Thyroid gland (tissue), 4 donors: ENCODE measurements at regions not wholly inside any gene's neighbourhood (a gene's known extent, or its start where the extent isn't known, plus 50 kb on each side); places are given as distances from the start of the nearest gene placed in this dataset.
"Not testable (repeated sequence)": the region's sequence is repeated elsewhere in the genome, so short reads cannot be mapped to it uniquely, and the experiment has no call there.

ENCODE experiments used
- DNase-seq, 2 donors: peaks; one replicate each; pipeline ENCODE4 v3.0.0-alpha.2; 2019
- H3K27ac ChIP-seq, 3 donors: fragments of 200-600 bp; sonication (generic); 1 replicate in 2 of 3; 2 replicates in 1 of 3; pipeline ENCODE4 v1.5.1; 2016 to 2019; ENCODE audit warnings: mild to moderate bottlenecking in 1 of 3, moderate library complexity in 1 of 3
- H3K27me3 ChIP-seq: fragments of 200-600 bp; sonication (generic); one replicate; pipeline ENCODE4 v1.5.1; 2019
- H3K36me3 ChIP-seq, 2 donors: fragments of 200-600 bp; sonication (generic); one replicate each; pipeline ENCODE4 v1.5.1; 2016 to 2019
- H3K4me1 ChIP-seq, 2 donors: fragments of 200-600 bp; sonication (generic); one replicate each; pipeline ENCODE4 v1.5.1; 2017 to 2019
- H3K4me3 ChIP-seq, 3 donors: fragments of 200-600 bp; sonication (generic); replicated peaks in 1 of 3; 1 replicate in 2 of 3; 2 replicates in 1 of 3; pipeline ENCODE4 v1.5.1; 2016; ENCODE audit warnings: mild to moderate bottlenecking in 1 of 3
- H3K9me3 ChIP-seq: fragments of 200-600 bp; sonication (generic); one replicate; pipeline ENCODE4 v1.5.1; 2017
- POLR2A ChIP-seq, 2 donors: fragments of 450-650 bp; IDR thresholded peaks; one replicate each; pipeline ENCODE4 v1.6.1; 2017; ENCODE audit warnings: antibody characterized with exemption in 2 of 2, mild to moderate bottlenecking in 2 of 2, moderate library complexity in 1 of 2
- WGBS, 2 donors: methylation state at CpG; one replicate each; pipeline ENCODE4 v1.1.5; 2017; 5-methylcytosine and 5-hydroxymethylcytosine counted together
- intact Hi-C: fragments of 100-400 bp; cut with DNase I; formaldehyde crosslinking; loops from one replicate; pipeline ENCODE4 v1.15.1; 2023
- TF ChIP-seq, protein P1 (sequence below), 6 experiments: fragments of 200-600 bp in 3 of 6; fragments of 450-650 bp in 3 of 6; sonication (generic) in 3 of 6; IDR thresholded peaks; one replicate each; pipeline ENCODE4 v1.5.1; 2016 to 2019; ENCODE audit warnings: antibody characterized with exemption in 6 of 6, mild to moderate bottlenecking in 2 of 6, inconsistent platforms in 1 of 6, moderate library complexity in 1 of 6

DNA sequence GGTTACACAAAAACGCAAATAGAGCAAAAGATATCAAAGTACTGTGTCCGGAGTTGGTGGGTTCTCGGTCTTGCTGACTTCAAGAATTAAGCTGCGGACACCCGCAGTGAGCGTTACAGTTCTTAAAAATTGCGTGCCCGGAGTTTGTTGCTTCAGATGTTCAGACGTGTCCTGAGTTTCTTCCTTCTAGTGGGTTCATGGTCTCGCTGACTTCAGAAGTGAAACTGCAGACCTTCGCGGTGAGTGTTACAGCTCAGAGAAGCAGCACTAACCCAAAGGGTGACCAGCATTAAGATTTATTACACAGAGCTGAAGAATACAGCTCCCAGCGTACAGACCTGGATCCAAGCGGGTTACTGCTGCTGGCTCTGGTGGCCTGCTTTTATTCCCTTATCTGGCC lies 125.7 kb upstream of the TWIST2 start:
- H3K27me3 ChIP-seq = no peaks in the 10 kb centered on the region
- H3K4me3 ChIP-seq = no peak overlapping the region
- no peak for DNase-seq
- no peaks in the 10 kb centered on the region for H3K36me3 ChIP-seq
- intact Hi-C loops = no loop called here
- WGBS, 2 donors = 91 to 95% methylated on average over 14 of the region's 14 CpGs
- H3K27ac ChIP-seq = no peak overlapping the region
- no peaks in the 10 kb centered on the region for H3K9me3 ChIP-seq
- H3K4me1 ChIP-seq = no peaks in the 10 kb centered on the region
- no peak for TF ChIP-seq POLR2A (IDR thresholded peaks at IDR 0.05)
- TF ChIP-seq, protein P1, sequence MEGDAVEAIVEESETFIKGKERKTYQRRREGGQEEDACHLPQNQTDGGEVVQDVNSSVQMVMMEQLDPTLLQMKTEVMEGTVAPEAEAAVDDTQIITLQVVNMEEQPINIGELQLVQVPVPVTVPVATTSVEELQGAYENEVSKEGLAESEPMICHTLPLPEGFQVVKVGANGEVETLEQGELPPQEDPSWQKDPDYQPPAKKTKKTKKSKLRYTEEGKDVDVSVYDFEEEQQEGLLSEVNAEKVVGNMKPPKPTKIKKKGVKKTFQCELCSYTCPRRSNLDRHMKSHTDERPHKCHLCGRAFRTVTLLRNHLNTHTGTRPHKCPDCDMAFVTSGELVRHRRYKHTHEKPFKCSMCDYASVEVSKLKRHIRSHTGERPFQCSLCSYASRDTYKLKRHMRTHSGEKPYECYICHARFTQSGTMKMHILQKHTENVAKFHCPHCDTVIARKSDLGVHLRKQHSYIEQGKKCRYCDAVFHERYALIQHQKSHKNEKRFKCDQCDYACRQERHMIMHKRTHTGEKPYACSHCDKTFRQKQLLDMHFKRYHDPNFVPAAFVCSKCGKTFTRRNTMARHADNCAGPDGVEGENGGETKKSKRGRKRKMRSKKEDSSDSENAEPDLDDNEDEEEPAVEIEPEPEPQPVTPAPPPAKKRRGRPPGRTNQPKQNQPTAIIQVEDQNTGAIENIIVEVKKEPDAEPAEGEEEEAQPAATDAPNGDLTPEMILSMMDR (IDR thresholded peaks at IDR 0.05) = no peak

DNA sequence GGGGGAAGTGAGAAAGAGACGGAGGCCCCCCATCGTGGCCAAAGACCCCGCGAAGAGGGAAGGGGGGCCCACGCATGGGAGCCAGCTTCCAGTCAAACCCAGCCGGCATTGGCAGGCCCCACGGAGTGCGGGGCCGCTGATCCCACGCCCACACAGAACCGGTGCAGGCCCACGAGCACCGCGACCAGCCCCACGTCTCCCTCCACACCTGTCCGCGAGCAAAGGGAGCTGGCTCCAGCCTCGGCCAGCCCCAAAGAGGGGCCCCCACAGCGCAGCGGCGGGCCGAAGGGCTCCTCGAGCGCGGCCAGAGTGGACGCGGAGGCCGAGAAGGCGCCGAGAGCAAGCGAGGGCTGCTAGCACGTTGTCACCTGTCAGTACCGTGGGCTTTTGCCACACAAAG lies 125.0 kb upstream of the TWIST2 start:
- H3K27me3 ChIP-seq = no peaks in the 10 kb centered on the region
- H3K36me3 ChIP-seq = no peaks in the 10 kb centered on the region
- intact Hi-C loops = no loop called here
- TF ChIP-seq POLR2A (IDR thresholded peaks at IDR 0.05) = no peak
- TF ChIP-seq, protein P1 (IDR thresholded peaks at IDR 0.05) = no peak
- H3K27ac ChIP-seq = no peak overlapping the region
- 97 to 99% methylated on average over 26 to 31 of the region's 33 CpGs for WGBS, 2 donors
- H3K4me3 ChIP-seq = no peak overlapping the region
- DNase-seq = no peak
- no peaks in the 10 kb centered on the region for H3K4me1 ChIP-seq
- no peaks in the 10 kb centered on the region for H3K9me3 ChIP-seq

DNA sequence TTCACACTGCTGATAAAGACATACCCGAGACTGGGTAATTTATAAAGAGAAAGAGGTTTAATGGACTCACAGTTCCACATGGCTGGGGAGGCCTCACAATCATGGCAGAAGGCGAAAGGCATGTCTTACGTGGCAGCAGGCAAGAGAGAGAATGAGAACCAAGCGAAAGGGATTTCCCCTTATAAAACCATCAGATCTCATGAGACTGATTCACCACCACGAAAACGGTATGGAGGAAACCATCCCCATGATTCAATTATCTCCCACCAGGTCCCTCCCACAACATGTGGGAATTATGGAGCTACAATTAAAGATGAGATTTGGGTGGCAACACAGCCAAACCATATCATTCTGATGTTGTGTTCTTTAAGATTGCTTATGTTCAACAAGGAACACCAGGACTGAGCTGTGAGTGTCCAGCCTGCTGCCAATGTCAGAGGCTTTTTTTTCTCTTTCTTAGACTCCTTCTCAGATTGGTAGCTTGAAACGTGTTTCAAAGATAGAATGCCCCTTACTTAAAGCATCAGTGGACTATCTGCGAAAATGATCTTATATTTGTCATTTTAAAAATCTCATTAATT lies 124.1 kb upstream of the TWIST2 start:
- DNase-seq, H3K9me3 ChIP-seq, H3K27ac ChIP-seq, H3K4me3 ChIP-seq, H3K27me3 ChIP-seq, H3K36me3 ChIP-seq, intact Hi-C loops, H3K4me1 ChIP-seq: not testable (repeated sequence)
- 67 to 75% methylated on average over 8 of the region's 8 CpGs for WGBS, 2 donors

DNA sequence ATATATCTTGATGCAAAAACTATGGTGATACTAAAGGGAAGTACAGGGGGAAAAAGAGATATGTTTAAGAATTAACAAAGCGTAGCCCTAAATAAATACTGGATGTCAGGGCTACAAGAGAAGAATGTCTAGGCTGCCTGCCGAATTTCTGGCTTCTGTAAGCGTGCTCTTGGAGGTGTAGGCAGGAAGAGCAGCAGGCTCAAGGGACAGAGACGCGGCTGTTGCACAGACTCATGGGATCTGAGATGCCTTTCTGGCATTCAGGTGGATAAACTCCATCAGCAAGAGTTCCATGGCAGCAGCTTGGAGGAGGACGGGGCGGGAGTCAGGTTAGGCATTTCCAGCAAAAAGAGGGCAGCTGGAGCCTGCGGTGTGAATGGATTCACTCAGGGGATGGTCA lies 123.2 kb upstream of the TWIST2 start:
- H3K4me1 ChIP-seq = no peaks in the 10 kb centered on the region
- no peaks in the 10 kb centered on the region for H3K27me3 ChIP-seq
- 66 to 71% methylated on average over 8 of the region's 8 CpGs for WGBS, 2 donors
- H3K9me3 ChIP-seq = no peaks in the 10 kb centered on the region
- TF ChIP-seq, protein P1 (IDR thresholded peaks at IDR 0.05) = no peak
- no peak for TF ChIP-seq POLR2A (IDR thresholded peaks at IDR 0.05)
- intact Hi-C loops = no loop called here
- no peak overlapping the region for H3K27ac ChIP-seq
- no peak overlapping the region for H3K4me3 ChIP-seq
- DNase-seq = no peak
- H3K36me3 ChIP-seq = no peaks in the 10 kb centered on the region

DNA sequence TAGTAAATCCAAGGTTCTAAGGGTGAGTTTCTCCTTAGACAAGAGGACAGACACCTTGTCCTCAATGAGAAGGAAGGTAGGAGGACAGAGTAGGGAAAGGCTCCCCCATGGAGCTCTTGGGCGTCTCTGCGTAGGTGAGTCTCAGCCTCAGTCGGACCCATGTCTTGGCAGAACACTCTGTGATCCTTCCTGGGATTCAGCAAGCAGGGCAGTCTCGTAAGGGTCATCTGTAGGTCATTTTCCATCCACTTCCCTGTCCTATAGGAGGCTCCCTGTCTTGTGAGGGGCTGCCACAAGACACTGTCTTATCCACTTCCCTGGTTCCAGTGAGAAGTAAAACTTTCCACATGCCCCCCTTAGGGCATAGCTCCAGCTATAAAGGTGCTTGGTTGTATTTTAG lies 122.6 kb upstream of the TWIST2 start:
- Histone ChIP-seq H3K27me3 (no peaks in the 10 kb centered on the region), H3K4me1 (no peaks in the 10 kb centered on the region), H3K36me3 (no peaks in the 10 kb centered on the region), H3K27ac (no peak overlapping the region), H3K4me3 (no peak overlapping the region), H3K9me3 (no peaks in the 10 kb centered on the region)
- no peak for DNase-seq
- TF ChIP-seq, protein P1 (IDR thresholded peaks at IDR 0.05) = no peak
- no peak for TF ChIP-seq POLR2A (IDR thresholded peaks at IDR 0.05)
- intact Hi-C loops = no loop called here
- 86 to 88% methylated on average over 4 of the region's 4 CpGs for WGBS, 2 donors
